Left ventricle myocardium inferior (tissue), 1 donor: ENCODE measurements at regions not wholly inside any gene's neighbourhood (a gene's known extent, or its start where the extent isn't known, plus 50 kb on each side); places are given as distances from the start of the nearest gene placed in this dataset.

Experiments
- DNase-seq: peaks from one replicate; pipeline ENCODE4 v3.0.0-alpha.2; 2020
- H3K27ac ChIP-seq: fragments of 200-600 bp; replicated peaks from 2 replicates; pipeline ENCODE4 v1.8.0; 2021
- H3K27me3 ChIP-seq: fragments of 200-600 bp; 2 replicates; pipeline ENCODE4 v1.8.0; 2021; ENCODE audit warnings: low read depth
- H3K36me3 ChIP-seq: fragments of 200-600 bp; 2 replicates; pipeline ENCODE4 v1.8.0; 2021
- H3K4me1 ChIP-seq: fragments of 200-600 bp; 2 replicates; pipeline ENCODE4 v1.8.0; 2021
- H3K4me3 ChIP-seq: fragments of 200-600 bp; 2 replicates; pipeline ENCODE4 v1.8.0; 2021; ENCODE audit warnings: mild to moderate bottlenecking, moderate library complexity
- H3K9me3 ChIP-seq: fragments of 200-600 bp; replicated peaks from 2 replicates; pipeline ENCODE4 v1.8.0; 2021
- CTCF ChIP-seq: fragments of 200-600 bp; IDR thresholded peaks from 2 replicates; pipeline ENCODE4 v1.8.0; 2021; ENCODE audit warnings: antibody characterized with exemption, mild to moderate bottlenecking, borderline replicate concordance
- intact Hi-C: fragments of 100-400 bp; cut with micrococcal nuclease; formaldehyde crosslinking; loops from one replicate; pipeline ENCODE4 v1.11.0; 2022
- donor health status: DM: no; HTN: yes; CAD: no; lungs with severe emphysema.

DNA sequence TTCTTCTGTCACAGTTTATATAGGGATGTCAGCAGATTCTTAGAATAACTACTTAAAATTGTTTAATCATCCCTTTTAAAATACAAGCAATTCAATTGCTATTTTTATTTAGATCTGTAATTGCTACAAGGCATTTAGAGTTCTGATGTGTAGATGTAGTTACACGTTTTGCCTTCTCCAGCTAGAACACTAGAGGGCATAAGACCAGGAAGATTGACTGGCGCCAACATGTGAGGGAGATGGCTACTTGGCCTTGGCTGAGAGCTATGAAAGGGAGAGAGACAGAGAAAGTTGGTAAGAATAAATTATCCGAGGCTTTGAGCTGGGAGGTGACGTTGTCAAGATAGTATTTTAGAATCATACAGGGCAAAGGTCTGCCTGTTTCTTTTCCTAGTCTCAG, 563.7 kb upstream of the PRKX start:
- Histone ChIP-seq H3K27ac (no peak overlapping the region), H3K9me3 (no peaks in the 10 kb centered on the region), H3K27me3 (no peaks in the 10 kb centered on the region), H3K4me3 (no peak overlapping the region), H3K36me3 (no peaks in the 10 kb centered on the region), H3K4me1 (no peaks in the 10 kb centered on the region)
- intact Hi-C loops: no loop called here
- DNase-seq: no peak
- TF ChIP-seq CTCF: no peak

DNA sequence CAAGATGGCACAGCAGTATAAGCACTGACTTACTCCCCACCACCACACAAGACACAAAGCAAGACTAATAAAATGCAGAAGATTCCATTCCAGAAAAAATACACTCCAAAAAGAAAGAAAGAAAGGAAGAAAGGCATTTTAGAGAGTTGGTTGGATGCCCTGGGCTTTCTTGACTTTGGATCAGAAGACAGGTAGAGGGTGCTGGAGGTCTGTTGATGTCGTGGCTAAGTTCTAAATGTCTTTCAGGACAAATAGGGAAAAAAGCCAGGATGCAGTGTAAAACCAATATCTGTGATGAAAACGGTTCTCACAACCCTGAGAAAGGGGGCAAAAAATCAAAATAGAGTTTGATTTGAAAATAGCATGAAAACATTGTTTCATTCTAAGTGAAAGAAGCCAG, 555.2 kb upstream of the PRKX start:
- H3K36me3 ChIP-seq: no peaks in the 10 kb centered on the region
- H3K4me1 ChIP-seq: no peaks in the 10 kb centered on the region
- H3K9me3 ChIP-seq: no peaks in the 10 kb centered on the region
- intact Hi-C loops: no loop called here
- no peak for DNase-seq
- no peak overlapping the region for H3K4me3 ChIP-seq
- no peaks in the 10 kb centered on the region for H3K27me3 ChIP-seq
- TF ChIP-seq CTCF: no peak
- H3K27ac ChIP-seq: no peak overlapping the region

- intact Hi-C loops: no loop called here
- no peak for TF ChIP-seq CTCF
- H3K4me1 ChIP-seq: no peaks in the 10 kb centered on the region
- H3K27me3 ChIP-seq: no peaks in the 10 kb centered on the region
- DNase-seq: no peak
- no peak overlapping the region for H3K27ac ChIP-seq
- H3K36me3 ChIP-seq: no peaks in the 10 kb centered on the region
- H3K9me3 ChIP-seq: no peaks in the 10 kb centered on the region
- H3K4me3 ChIP-seq: no peak overlapping the region
Observed at GRCh38 chrX:4265036-4265435, 551.6 kb upstream of the PRKX start.

DNA sequence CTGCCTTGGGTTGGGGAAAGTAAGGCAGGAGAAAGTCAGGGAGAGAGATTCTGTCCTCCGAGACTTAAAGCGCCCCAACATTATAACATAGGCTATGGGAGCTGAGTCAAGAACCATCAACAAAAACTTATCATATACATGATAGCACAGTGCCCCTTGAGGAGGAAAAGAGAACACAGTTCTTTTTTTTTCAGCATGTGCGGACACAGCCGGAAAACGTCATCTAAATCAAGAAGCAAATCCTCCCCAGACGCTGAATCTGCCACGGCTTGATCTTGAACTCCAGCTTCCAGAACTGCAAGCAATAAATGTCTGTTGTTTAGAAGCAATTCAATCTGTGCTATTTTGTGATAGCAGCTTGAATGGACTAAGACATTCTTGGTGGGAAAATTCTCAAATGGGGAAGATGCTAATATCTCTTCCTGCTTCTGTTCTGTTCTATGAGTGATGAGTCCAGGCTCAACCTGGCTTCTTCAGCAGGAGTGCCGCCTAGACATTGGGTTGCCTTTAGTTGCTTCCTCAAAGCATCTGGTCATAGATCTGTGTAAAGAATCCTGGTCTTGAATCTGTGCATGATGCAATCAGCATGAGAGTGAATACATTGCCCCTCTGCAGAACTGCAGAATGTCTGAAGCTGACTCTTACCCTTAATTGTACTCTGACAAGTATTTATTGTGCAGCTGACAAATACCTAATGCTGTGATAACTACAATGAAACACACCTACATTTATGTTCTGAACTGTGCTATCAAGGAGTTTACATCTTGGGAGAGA, 549.8 kb upstream of the PRKX start:
- intact Hi-C loops: no loop called here
- TF ChIP-seq CTCF: no peak

GRCh38 chrX:4253092-4253491, 539.6 kb upstream of the PRKX start:
- intact Hi-C loops: no loop called here
- DNase-seq: no peak
- Histone ChIP-seq H3K36me3 (no peaks in the 10 kb centered on the region), H3K4me3 (no peak overlapping the region), H3K27ac (no peak overlapping the region), H3K9me3 (no peaks in the 10 kb centered on the region), H3K4me1 (no peaks in the 10 kb centered on the region), H3K27me3 (no peaks in the 10 kb centered on the region)
- no peak for TF ChIP-seq CTCF

More for the DNA sequence above, 549.8 kb upstream of the PRKX start:
- Histone ChIP-seq H3K4me3 (no peak overlapping the region), H3K9me3 (no peaks in the 10 kb centered on the region), H3K27me3 (no peaks in the 10 kb centered on the region), H3K36me3 (no peaks in the 10 kb centered on the region), H3K4me1 (no peaks in the 10 kb centered on the region), H3K27ac (no peak overlapping the region)
- no peak for DNase-seq

- intact Hi-C loops: no loop called here
- Histone ChIP-seq H3K4me1 (no peaks in the 10 kb centered on the region), H3K27me3 (no peaks in the 10 kb centered on the region), H3K27ac (no peak overlapping the region), H3K4me3 (no peak overlapping the region), H3K9me3 (no peaks in the 10 kb centered on the region), H3K36me3 (no peaks in the 10 kb centered on the region)
- DNase-seq: no peak
- no peak for TF ChIP-seq CTCF
Observed at GRCh38 chrX:4249401-4249800, 536.0 kb upstream of the PRKX start.
